HEK293 (cell line): ENCODE measurements at regions not wholly inside any gene's neighbourhood (a gene's known extent, or its start where the extent isn't known, plus 50 kb on each side); places are given as distances from the start of the nearest gene placed in this dataset.
A peak's percentile ranks its signal among the peaks of the same experiment; 100 is the strongest.

Experiments
- CTCF ChIA-PET: fragments of 350-600 bp; formaldehyde crosslinking; extraction: SDS; loops from one replicate; lab custom pipeline; 2021; ENCODE audit warnings: antibody characterized with exemption; lab: Yijun Ruan, JAX
- POLR2A ChIA-PET: fragments of 300-600 bp; formaldehyde crosslinking; extraction: SDS; loops from one replicate; lab custom pipeline; 2020; ENCODE audit warnings: antibody characterized with exemption, inconsistent platforms; lab: Yijun Ruan, JAX
- H3K27ac ChIP-seq: fragments of 200-500 bp; sonication (Bioruptor generic); 2 replicates; pipeline ENCODE4 v1.5.1; 2014; ENCODE audit warnings: low read depth, low read length, control low read depth, inconsistent platforms; ENCODE audit errors: extremely low read depth
- H3K36me3 ChIP-seq, 2 experiments: fragments of 200-500 bp in 1 of 2; sonication (Bioruptor generic) in 1 of 2; 1 replicate in 1 of 2; 2 replicates in 1 of 2; pipeline ENCODE4 v1.5.1; 2014 to 2017; ENCODE audit warnings: inconsistent platforms in 2 of 2, low read length in 2 of 2; ENCODE audit not compliant: control insufficient read depth in 2 of 2, insufficient read depth in 1 of 2
- H3K4me1 ChIP-seq: fragments of 200-500 bp; sonication (Bioruptor generic); 2 replicates; pipeline ENCODE4 v1.5.1; 2014; ENCODE audit warnings: mild to moderate bottlenecking, low read length, inconsistent platforms; ENCODE audit not compliant: control insufficient read depth, insufficient read depth
- H3K4me3 ChIP-seq: 2 replicates; pipeline ENCODE4 v1.5.1; 2011; ENCODE audit warnings: low read depth, mild to moderate bottlenecking, control low read depth, low read length, moderate library complexity
- H3K9me3 ChIP-seq: fragments of 200-500 bp; sonication (Bioruptor generic); 2 replicates; pipeline ENCODE4 v1.5.1; 2014; ENCODE audit warnings: low read depth, low read length, inconsistent platforms; ENCODE audit not compliant: control insufficient read depth, insufficient read depth
- BCL11A ChIP-seq: fragments of 450-650 bp; formaldehyde crosslinking; IDR thresholded peaks from 2 replicates; pipeline ENCODE4 v1.5.1; 2016; ENCODE audit warnings: low read depth, missing biosample characterization, missing genetic modification characterization
- GLIS1 ChIP-seq: fragments of 450-650 bp; formaldehyde crosslinking; IDR thresholded peaks from 2 replicates; pipeline ENCODE4 v1.5.1; 2016; ENCODE audit warnings: missing biosample characterization, missing genetic modification characterization
- GLIS2 ChIP-seq: fragments of 450-650 bp; formaldehyde crosslinking; IDR thresholded peaks from 2 replicates; pipeline ENCODE4 v1.5.1; 2016; ENCODE audit warnings: missing biosample characterization, missing genetic modification characterization
- KLF9 ChIP-seq: fragments of 450-650 bp; formaldehyde crosslinking; IDR thresholded peaks from 2 replicates; pipeline ENCODE4 v1.5.1; 2016; ENCODE audit warnings: missing biosample characterization, missing genetic modification characterization, low read depth
- PRDM1 ChIP-seq: fragments of 450-650 bp; formaldehyde crosslinking; IDR thresholded peaks from 2 replicates; pipeline ENCODE4; 2016; ENCODE audit warnings: missing biosample characterization, missing genetic modification characterization
- REPIN1 ChIP-seq: fragments of 450-650 bp; formaldehyde crosslinking; IDR thresholded peaks from 2 replicates; pipeline ENCODE4 v1.5.1; 2017; ENCODE audit warnings: missing biosample characterization, missing genetic modification characterization, low read depth
- REST ChIP-seq: fragments of 450-650 bp; formaldehyde crosslinking; IDR thresholded peaks from 2 replicates; pipeline ENCODE4 v1.5.1; 2016; ENCODE audit warnings: missing biosample characterization, missing genetic modification characterization
- ZNF169 ChIP-seq: fragments of 450-650 bp; formaldehyde crosslinking; IDR thresholded peaks from 2 replicates; pipeline ENCODE4 v1.5.1; 2016; ENCODE audit warnings: missing biosample characterization, missing genetic modification characterization
- ZNF214 ChIP-seq: fragments of 450-650 bp; formaldehyde crosslinking; IDR thresholded peaks from 2 replicates; pipeline ENCODE4 v1.5.1; 2017; ENCODE audit warnings: missing biosample characterization, mild to moderate bottlenecking, missing genetic modification characterization, borderline replicate concordance
- ZNF24 ChIP-seq: fragments of 450-650 bp; formaldehyde crosslinking; IDR thresholded peaks from 2 replicates; pipeline ENCODE4 v1.5.1; 2016; ENCODE audit warnings: missing biosample characterization, missing genetic modification characterization
- ZNF248 ChIP-seq: fragments of 450-650 bp; formaldehyde crosslinking; IDR thresholded peaks from 2 replicates; pipeline ENCODE4 v1.5.1; 2017; ENCODE audit warnings: missing biosample characterization, missing genetic modification characterization
- ZNF292 ChIP-seq: fragments of 450-650 bp; formaldehyde crosslinking; IDR thresholded peaks from 2 replicates; pipeline ENCODE4 v1.5.1; 2016; ENCODE audit warnings: low read depth, missing biosample characterization, missing genetic modification characterization, borderline replicate concordance
- ZNF324 ChIP-seq: fragments of 450-650 bp; formaldehyde crosslinking; IDR thresholded peaks from 2 replicates; pipeline ENCODE4 v1.5.1; 2016; ENCODE audit warnings: missing biosample characterization, missing genetic modification characterization
- ZNF362 ChIP-seq: fragments of 450-650 bp; formaldehyde crosslinking; IDR thresholded peaks from 2 replicates; pipeline ENCODE4 v1.5.1; 2016; ENCODE audit warnings: missing biosample characterization, missing genetic modification characterization
- ZNF549 ChIP-seq: fragments of 450-650 bp; IDR thresholded peaks from 2 replicates; pipeline ENCODE4 v1.5.1; 2018; ENCODE audit warnings: missing biosample characterization, missing genetic modification characterization, mild to moderate bottlenecking, inconsistent platforms, moderate library complexity
- ZNF561 ChIP-seq: fragments of 450-650 bp; IDR thresholded peaks from 2 replicates; pipeline ENCODE4 v1.5.1; 2018; ENCODE audit warnings: missing biosample characterization, missing genetic modification characterization, borderline replicate concordance
- ZNF600 ChIP-seq: fragments of 450-650 bp; formaldehyde crosslinking; IDR thresholded peaks from 2 replicates; pipeline ENCODE4 v1.5.1; 2016; ENCODE audit warnings: missing biosample characterization, missing genetic modification characterization
- ZNF654 ChIP-seq: fragments of 450-650 bp; formaldehyde crosslinking; IDR thresholded peaks from 2 replicates; pipeline ENCODE4 v1.5.1; 2016; ENCODE audit warnings: low read depth, missing biosample characterization, missing genetic modification characterization
- ZSCAN23 ChIP-seq: fragments of 450-650 bp; formaldehyde crosslinking; IDR thresholded peaks from 2 replicates; pipeline ENCODE4 v1.5.1; 2016; ENCODE audit warnings: missing biosample characterization, missing genetic modification characterization

- Histone ChIP-seq H3K36me3 (no peaks in the 10 kb centered on the region), H3K27ac (no peak overlapping the region), H3K4me1 (no peaks in the 10 kb centered on the region), H3K4me3 (no peak overlapping the region), H3K9me3 (no peaks in the 10 kb centered on the region)
- CTCF ChIA-PET = interaction anchor here (0.6 to 2.0 kb wide), 10 partner anchors 8 to 212 kb away, joined by 3 to 7 read pairs (median 4); no protein-coding TSS in a partner anchor
- POLR2A ChIA-PET = no interaction called here
- TF ChIP-seq ZNF214 (tag by site-specific recombination) (no peak), ZNF654 (peak; percentile 13; the same call in 1 of the 2 replicates), PRDM1 (no peak), ZNF362 (tag by site-specific recombination) (no peak), ZNF169 (tag by site-specific recombination) (no peak)
- TF ChIP-seq, all 188 proteins: peak for 1
Observed at GRCh38 chr18:2337552-2338141, 233.7 kb downstream of the METTL4 start.

GRCh38 chr18:2338601-2339000, 232.7 kb downstream of the METTL4 start:
- no peak for TF ChIP-seq REPIN1 (tag by site-specific recombination)
- TF ChIP-seq ZNF24 = no peak
- no peak for TF ChIP-seq BCL11A
- no peak for TF ChIP-seq ZNF549 (tag by site-specific recombination)
- TF ChIP-seq, all 188 proteins: peak for 0
- Histone ChIP-seq H3K9me3 (no peaks in the 10 kb centered on the region), H3K27ac (no peak overlapping the region), H3K4me3 (no peak overlapping the region), H3K4me1 (no peaks in the 10 kb centered on the region), H3K36me3 (no peaks in the 10 kb centered on the region)
- CTCF ChIA-PET = interaction anchor here (0.6 to 2.0 kb wide), 6 partner anchors 9 to 211 kb away, joined by 3 to 7 read pairs (median 4); no protein-coding TSS in a partner anchor
- POLR2A ChIA-PET = no interaction called here

- Histone ChIP-seq H3K9me3 (no peaks in the 10 kb centered on the region), H3K4me1 (no peaks in the 10 kb centered on the region), H3K36me3 (no peaks in the 10 kb centered on the region), H3K4me3 (no peak overlapping the region), H3K27ac (no peak overlapping the region)
- ChIA-PET POLR2A (no interaction called here), CTCF (no interaction called here)
- no peak for TF ChIP-seq ZNF248 (tag by site-specific recombination)
- TF ChIP-seq ZNF600 (tag by site-specific recombination) = no peak
- TF ChIP-seq GLIS1 (tag by site-specific recombination) = no peak
- TF ChIP-seq REST (tag by site-specific recombination) = no peak
- TF ChIP-seq ZNF549 (tag by site-specific recombination) = no peak
- no peak for TF ChIP-seq GLIS2
- no peak for TF ChIP-seq ZSCAN23 (tag by site-specific recombination)
- TF ChIP-seq KLF9 (tag by site-specific recombination) = no peak
- no peak for TF ChIP-seq ZNF292 (tag by site-specific recombination)
- no peak for TF ChIP-seq ZNF561 (tag by site-specific recombination)
- TF ChIP-seq ZNF324 = no peak
Observed at GRCh38 chr18:2340335-2340734, 231.0 kb downstream of the METTL4 start.
